Small intestine (tissue), 7 donors: ENCODE measurements at regions not wholly inside any gene's neighbourhood (a gene's known extent, or its start where the extent isn't known, plus 50 kb on each side); places are given as distances from the start of the nearest gene placed in this dataset.

Experiments
- DNase-seq, 2 donors: peaks; one replicate each; pipeline versions ENCODE4 v3.0.0 to v3.0.0-alpha.2; 2013
- FAIRE-seq: peaks from 2 replicates; lab custom pipeline; 2012; peaks lifted over from hg19 to GRCh38; lab: Jason Lieb, UNC
- H3K27ac ChIP-seq, 3 donors: one replicate each; pipeline ENCODE4 v1.5.1; 2013; ENCODE audit warnings: low read length in 2 of 3, mild to moderate bottlenecking in 2 of 3, control low read depth in 1 of 3, inconsistent platforms in 1 of 3, low read depth in 1 of 3, moderate library complexity in 1 of 3
- H3K27me3 ChIP-seq, 3 donors: one replicate each; pipeline ENCODE4 v1.6.1; 2013; ENCODE audit warnings: low read length in 3 of 3, inconsistent platforms in 1 of 3; ENCODE audit not compliant: control insufficient read depth in 3 of 3, insufficient read depth in 3 of 3
- H3K36me3 ChIP-seq, 3 donors: one replicate each; pipeline ENCODE4 v1.6.1; 2013; ENCODE audit warnings: low read length in 3 of 3, inconsistent platforms in 1 of 3, low read depth in 1 of 3, mild to moderate bottlenecking in 1 of 3, moderate library complexity in 1 of 3; ENCODE audit not compliant: control insufficient read depth in 3 of 3, insufficient read depth in 2 of 3
- H3K4me1 ChIP-seq, 3 donors: one replicate each; pipeline ENCODE4 v1.6.1; 2013; ENCODE audit warnings: low read length in 2 of 3, inconsistent platforms in 1 of 3, low read depth in 1 of 3, mild to moderate bottlenecking in 1 of 3, moderate library complexity in 1 of 3; ENCODE audit not compliant: control insufficient read depth in 3 of 3, insufficient read depth in 2 of 3
- H3K4me3 ChIP-seq, 3 donors: one replicate each; pipeline ENCODE4 v1.5.1; 2013; ENCODE audit warnings: low read length in 3 of 3, control low read depth in 1 of 3, inconsistent platforms in 1 of 3, low read depth in 1 of 3, mild to moderate bottlenecking in 1 of 3, moderate library complexity in 1 of 3
- H3K9me3 ChIP-seq, 2 donors: one replicate each; pipeline ENCODE4 v1.6.1; 2013; ENCODE audit warnings: low read depth in 1 of 2, low read length in 1 of 2; ENCODE audit not compliant: control insufficient read depth in 2 of 2, insufficient read depth in 1 of 2
- WGBS, 3 donors: extraction: QIAGEN DNeasy Blood & Tissue Kit; methylation state at CpG; one replicate each; pipeline ENCODE4 v1.1.7; 2013; 5-methylcytosine and 5-hydroxymethylcytosine counted together
- donor health status: healthy with polysubstance abuse.
- donor health status: control.
- donor health status: control.
- donor health status: Bipolar disorder and iron deficiency.
- donor health status: healthy.

DNA sequence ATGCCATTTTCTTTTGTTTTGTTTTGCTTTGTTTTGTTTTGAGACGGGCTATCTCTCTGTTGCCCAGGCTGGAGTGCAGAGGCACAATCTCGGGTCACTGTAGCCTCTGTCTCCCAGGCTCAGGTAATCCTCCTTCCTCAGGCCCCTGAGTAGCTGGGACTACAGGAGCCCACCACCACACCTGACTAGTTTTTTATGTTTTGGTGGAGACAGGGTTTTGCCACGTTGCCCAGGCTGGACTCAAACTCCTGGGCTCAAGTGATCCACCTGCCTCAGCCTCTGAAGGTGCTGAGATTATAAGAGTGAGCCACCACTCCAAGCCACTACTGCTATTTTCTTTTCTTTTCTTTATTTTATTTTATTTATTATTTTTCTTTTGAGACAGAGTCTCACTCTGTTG lies 54.0 kb upstream of the S1PR3 start:
- Histone ChIP-seq H3K27ac (no peak overlapping the region), H3K4me3 (no peak overlapping the region), H3K4me1 (peaks cover 0 to 9% (median 0%) of the 10 kb centered on the region in 3 donors), H3K36me3 (no peaks in the 10 kb centered on the region), H3K9me3 (no peaks in the 10 kb centered on the region), H3K27me3 (peaks cover 0 to under 1% (median 0%) of the 10 kb centered on the region in 3 donors)
- DNase-seq (no peak), FAIRE-seq (no peak)
- 69 to 84% (median 77%) methylated on average over 3 of the region's 3 CpGs for WGBS, 3 donors

DNA sequence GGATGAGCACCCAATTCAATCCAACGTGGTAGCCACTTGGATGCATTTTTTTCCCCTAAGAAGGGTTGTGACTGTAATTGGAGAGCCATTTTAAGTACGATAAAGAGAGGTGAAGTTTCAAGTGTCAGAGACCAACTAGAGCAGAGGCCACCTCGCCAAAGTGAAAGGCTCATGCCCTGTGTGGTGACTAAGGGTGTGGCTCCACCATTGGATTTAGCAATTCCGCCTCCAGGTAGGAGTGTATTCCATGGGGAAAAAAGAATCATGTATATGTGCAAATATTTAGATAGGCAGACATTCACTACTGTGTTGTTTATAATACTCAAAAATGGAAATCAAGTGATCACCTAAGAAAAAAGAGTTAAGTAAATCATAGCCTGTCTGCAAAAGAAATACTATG lies 53.1 kb upstream of the S1PR3 start:
- FAIRE-seq (no peak), DNase-seq (no peak)
- H3K9me3 ChIP-seq: no peaks in the 10 kb centered on the region
- H3K36me3 ChIP-seq: no peaks in the 10 kb centered on the region
- H3K27me3 ChIP-seq: no peaks in the 10 kb centered on the region
- peaks cover 0 to 11% (median 0%) of the 10 kb centered on the region in 3 donors for H3K4me1 ChIP-seq
- no peak overlapping the region for H3K4me3 ChIP-seq
- WGBS, 3 donors: 76 to 80% (median 78%) methylated on average over 4 of the region's 4 CpGs
- H3K27ac ChIP-seq: no peak overlapping the region
